Dedifferentiated amniotic fluid mesenchymal stem cell (primary cell): ENCODE measurements at regions not wholly inside any gene's neighbourhood (a gene's known extent, or its start where the extent isn't known, plus 50 kb on each side); places are given as distances from the start of the nearest gene placed in this dataset.
A peak's percentile ranks its signal among the peaks of the same experiment; 100 is the strongest.
"Not testable (repeated sequence)": the region's sequence is repeated elsewhere in the genome, so short reads cannot be mapped to it uniquely, and the experiment has no call there.

ENCODE experiments used
- DNase-seq: peaks from one replicate; pipeline ENCODE4 v3.0.0-alpha.2; 2016; ENCODE audit errors: extremely low spot score

DNA sequence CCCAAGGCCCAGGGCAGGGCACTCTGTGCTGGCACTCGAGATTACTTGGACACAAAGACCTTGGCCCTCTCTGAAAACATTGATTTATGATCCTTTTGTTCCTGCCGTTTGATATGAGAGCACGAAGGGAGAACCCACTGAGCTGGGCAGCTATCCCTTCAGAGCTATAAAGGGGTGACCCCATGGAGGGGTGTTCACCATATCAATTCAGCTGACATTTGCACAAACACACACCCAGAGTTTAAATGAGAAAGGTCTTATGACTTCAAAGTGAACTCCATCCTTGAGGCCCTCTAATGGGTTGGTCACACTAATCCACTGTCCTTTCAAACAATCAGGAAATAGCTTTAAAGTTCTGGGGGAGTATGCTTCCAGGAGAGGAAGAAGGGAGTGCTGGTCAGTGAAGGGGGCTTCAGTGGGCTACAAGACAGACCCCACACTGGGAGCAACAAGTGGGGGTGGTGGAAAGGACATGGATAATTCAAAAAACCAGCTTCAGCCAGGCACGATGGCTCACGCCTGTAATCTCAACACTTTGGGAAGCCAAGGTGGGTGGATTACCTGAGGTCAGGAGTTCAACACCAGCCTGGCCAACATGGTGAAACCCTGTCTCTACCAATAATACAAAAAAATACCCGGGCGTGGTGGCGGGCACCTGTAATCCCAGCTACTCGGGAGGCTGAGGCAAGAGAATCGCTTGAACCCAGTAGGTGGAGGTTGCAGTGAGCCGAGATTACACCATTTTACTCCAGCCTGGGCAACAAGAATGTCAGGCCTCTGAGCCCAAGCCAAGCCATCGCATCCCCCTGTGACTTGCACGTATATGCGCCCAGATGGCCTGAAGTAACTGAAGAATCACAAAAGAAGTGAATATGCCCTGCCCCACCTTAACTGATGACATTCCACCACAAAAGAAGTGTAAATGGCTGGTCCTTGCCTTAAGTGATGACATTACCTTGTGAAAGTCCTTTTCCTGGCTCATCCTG lies 97.1 kb upstream of the RAB4A start:
- not testable (repeated sequence) for DNase-seq

DNA sequence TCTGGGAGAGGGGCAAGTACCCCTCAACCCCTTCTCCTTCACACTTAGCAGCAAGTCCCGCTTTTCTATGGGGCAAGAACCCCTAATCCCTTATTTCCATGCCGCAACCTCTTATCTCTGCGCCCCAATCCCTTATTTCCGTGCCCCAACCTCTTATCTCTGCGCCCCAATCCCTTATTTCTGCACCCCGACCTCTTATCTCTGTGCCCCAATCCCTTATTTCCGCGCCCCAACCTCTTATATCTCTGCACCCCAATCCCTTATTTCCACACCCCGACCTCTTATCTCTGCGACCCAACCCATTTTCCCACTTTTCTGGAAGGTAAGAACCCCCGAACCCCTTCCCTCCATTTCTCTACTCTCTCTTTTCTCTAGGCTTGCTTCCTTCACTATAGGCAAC lies 95.6 kb upstream of the RAB4A start:
- DNase-seq, result not testable (repeated sequence)

DNA sequence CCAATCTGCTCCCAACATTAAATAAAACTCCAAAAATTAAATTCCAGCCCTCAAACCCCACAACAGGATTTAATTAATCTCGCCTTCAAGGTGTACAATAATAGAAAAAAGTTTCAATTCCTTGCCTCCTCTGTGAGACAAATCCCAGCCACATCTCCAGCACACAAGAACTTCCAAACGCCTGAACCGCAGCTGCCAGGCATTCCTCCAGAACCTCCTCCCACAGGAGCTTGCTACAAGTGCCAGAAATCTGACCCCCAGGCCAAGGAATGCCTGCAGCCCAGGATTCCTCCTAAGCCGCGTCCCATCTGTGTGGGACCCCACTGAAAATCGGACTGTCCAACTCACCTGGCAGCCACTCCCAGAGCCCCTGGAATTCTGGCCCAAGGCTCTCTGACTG lies 94.5 kb upstream of the RAB4A start:
- DNase-seq, result not testable (repeated sequence)

DNA sequence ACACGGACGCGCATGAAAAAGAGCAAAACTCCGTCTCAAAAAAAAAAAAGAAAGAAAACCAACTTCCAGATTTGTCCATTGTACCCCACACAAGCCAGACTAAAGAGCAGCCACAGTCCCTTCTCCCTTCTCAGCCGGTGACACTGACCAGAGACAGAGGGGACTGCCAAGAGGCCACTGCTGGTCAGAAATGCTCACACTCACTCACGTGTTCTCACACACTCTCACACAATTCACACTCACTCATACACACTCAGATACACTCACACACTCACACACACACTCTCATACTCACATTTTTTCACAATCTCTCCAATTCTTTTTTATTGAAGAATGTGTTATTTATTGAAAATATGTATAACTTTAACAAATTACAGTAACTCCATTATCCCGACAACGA lies 90.8 kb upstream of the RAB4A start:
- no peak for DNase-seq

DNA sequence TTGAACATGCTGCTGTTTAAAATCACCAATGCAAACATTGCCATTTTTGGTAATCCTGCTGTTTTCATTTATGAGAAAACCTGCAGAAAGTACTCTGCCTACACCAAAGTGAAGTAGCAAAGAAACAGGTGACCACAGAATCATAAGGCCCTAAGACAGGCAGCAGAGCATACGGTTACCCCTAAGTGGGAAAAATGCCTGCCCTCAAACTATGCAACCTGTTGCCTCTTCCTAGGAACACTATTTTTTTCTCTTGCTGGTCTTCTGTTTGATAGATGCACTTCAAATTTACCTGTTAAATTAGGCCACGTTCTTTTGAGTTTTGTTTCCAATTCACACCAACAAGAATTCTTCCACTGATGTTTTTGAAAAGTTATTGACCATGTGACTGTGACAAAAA lies 89.5 kb upstream of the RAB4A start:
- DNase-seq, result no peak

DNA sequence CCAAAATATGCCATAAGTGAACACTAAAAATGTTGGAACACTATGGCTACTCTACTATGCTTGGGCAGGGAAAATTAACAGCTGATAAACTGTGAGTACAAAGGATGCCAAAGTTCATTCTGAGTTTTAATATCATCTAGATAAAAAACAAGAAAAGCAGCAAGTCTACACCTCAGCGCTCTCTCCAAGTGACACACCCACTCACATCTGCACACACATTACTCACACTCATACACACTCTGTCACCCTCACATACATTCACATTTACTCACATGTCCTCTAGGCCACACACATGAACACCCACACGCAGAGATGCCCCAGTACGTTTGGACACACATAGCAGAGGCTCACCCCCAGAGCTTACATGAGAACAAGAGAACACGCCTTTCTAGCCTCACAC lies 87.3 kb upstream of the RAB4A start:
- no peak for DNase-seq

DNA sequence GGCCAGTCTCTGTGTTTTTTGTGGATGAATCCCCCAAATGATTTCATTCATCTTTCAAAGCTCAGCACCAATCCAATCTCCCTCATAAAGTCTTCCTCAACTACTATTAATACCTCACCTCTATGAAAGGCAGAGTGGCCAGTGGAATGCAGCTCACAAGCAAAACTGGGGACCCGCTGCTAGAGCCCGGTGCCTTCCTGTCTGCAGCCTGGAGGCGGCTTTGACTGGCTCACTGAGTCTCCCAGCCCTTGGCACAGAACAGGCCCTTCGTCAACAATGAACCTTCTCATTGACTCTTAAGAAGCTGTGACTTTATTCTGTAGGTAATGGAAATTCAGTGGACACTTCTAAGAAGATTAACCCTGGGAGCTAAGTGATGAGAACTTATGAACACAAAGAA lies 86.8 kb upstream of the RAB4A start:
- DNase-seq, result no peak

DNA sequence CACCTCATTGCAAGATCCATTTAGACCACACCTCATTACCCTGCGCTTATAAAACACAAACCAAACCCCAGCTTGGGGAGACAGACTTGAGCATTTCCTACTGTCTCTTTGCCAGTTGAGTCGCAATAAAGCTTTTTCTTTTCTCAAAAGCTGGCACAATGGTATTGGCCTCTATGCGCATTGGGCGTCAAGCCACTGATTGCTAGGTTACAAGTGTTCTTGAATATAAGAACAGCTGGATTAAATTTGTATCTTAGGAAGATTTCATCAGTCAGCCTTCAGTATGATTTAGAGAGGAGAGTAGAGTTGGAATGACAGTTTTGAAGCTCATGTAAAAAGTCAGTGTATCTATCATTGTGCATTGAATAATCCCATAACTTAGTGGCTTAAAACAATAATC lies 84.9 kb upstream of the RAB4A start:
- no peak for DNase-seq

DNA sequence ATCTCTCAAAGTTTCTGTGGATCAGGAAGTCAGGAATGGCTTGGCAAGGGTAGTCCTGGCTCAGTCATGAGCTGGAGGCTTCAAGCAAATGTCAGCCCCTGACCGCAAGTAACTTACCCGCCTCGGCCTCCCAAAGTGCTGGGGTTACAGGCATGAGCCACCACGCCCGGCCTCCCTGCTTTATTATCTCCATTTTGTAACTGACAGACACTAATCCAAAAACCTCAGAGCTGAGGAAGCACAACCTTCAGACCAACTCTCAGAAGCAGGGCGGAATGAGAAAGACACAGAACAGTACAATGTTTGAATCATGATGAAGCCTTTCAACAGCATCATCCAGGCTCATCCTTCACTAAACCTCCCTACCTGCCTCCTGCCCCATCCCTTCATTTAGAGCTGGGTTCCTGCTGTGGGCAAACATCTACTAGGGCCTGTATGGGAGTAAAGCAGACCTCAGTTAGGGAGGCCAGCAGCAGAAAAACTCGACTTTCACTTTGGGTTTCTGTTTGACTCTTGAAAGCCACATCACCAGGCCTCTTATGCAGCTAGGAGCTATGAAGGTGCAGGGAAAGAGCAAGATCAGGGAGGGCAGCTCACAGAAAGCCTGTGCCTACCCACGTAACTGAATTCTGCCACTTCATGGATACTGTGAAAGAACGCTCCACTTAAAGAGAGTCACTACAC lies 84.4 kb upstream of the RAB4A start:
- DNase-seq, result no peak

DNA sequence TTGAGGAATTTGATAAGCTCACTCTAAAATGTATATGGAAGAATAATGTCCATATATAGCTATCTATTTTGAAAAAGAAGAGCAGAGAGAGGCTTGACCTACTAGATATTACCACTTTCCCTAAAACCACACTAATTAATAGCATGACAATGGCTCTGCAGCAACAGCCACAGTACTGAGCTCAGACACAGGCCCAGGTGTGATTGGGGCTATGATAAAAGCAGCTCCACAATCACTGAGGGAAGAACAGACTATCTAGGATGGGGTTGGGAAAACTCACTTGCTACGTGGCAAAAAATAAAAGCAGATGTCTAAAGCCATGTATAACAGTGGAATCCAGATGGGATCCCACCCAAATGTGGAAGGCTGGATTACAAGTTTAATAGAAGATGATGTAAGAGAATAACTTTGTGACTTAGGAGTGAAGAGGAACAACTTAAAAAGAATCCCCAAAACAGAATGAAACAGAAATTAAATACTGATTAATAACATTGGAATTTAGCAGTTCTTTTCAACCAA lies 80.8 kb upstream of the RAB4A start:
- no peak for DNase-seq

DNA sequence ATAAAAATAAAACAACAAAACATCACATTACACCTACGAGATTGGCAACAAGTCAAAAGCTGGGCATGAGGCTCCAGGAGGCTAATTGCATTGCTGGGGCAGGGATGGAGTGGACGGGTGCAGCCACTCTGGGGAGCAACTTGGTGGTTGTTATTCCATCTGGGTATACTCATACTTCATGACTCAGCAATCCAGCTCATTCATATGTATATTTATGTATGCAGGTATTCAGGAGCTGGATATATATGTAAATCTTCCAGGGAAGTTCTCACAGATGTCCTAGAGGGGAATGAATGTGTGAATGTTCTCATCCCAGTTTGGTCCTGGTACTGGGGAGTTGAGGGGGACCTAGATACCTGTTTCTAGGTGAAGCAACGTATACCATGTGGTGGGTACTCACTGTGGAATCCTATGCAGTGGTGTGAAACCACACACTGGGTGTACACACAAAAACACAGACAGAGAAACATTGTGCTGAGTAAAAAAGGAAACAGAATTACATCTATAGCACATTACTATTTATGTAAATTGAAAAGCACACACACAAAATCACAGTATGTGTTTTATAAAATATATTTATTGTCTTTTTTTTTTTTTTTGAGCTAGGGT lies 79.7 kb upstream of the RAB4A start:
- no peak for DNase-seq

DNA sequence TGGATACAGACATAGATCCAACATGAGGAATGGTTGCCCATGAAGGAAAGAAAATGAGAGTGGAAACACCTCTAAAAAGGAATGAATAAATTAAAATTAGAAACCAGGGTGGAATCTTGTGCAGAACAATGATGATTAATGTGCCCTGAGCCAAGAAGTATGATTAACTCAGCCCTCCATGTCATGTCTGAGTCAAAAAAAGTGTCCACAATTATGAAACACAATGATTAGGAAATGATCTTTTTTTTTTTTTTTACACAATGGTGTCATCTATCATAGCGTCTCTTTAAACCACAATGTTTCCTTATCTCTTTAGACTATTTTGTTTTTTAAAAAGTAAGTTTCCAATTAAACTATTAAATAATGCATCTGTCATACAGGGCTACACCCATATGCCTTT lies 78.9 kb upstream of the RAB4A start:
- DNase-seq, result no peak

DNA sequence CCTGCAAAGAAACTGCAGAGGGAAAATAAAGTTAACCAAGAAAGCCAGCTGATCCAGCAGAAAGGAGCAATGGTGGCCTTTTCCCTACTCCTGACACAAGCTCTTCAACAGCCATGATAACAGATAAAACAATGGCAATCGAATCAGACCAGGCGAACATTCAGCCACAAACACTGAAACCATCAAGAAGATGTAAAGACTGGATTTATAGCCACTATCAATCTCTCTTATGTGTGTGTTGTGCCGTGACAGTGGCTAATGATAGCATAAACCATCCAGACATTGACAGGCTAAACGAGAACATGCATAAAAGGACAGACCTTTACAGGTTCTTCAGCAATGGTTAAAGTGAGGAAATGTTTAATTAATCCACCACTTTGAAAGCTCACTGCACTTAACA lies 78.1 kb upstream of the RAB4A start:
- no peak for DNase-seq

DNA sequence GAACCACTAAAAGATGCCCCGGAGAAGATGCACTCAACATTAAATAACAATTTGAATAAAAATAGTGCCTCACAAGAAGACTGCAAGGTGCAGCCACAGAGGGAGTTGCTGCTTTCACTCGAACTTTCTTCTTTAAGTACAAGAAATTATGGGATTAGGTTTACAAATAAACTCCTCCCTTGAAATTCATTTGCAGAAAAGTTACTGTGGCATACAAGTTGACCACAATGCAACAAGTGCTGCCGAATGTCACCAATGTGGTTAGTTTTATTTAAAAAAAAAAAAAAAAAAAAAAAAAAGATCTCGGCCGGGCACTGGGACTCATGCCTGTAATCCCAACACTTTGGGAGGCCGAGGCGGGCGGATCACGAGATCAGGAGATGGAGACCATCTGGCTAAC lies 76.8 kb upstream of the RAB4A start:
- DNase-seq, result no peak

DNA sequence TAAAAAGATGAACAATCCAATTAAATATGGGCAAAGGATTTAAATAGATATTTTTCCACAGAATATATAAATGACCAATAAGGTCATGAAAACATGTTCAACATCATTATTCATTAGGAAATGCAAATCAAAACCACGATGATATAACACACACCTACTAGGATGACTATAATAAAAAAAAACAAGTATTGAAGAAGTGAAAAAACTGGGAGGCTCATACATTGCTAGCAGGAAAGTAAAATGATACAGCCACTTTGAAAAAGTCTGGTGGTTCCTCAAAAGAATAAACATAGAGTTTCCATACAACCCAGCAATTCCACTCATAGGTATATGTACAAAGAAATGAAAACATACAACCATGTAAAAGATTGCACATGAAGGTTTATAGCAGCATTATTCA lies 75.7 kb upstream of the RAB4A start:
- no peak for DNase-seq

DNA sequence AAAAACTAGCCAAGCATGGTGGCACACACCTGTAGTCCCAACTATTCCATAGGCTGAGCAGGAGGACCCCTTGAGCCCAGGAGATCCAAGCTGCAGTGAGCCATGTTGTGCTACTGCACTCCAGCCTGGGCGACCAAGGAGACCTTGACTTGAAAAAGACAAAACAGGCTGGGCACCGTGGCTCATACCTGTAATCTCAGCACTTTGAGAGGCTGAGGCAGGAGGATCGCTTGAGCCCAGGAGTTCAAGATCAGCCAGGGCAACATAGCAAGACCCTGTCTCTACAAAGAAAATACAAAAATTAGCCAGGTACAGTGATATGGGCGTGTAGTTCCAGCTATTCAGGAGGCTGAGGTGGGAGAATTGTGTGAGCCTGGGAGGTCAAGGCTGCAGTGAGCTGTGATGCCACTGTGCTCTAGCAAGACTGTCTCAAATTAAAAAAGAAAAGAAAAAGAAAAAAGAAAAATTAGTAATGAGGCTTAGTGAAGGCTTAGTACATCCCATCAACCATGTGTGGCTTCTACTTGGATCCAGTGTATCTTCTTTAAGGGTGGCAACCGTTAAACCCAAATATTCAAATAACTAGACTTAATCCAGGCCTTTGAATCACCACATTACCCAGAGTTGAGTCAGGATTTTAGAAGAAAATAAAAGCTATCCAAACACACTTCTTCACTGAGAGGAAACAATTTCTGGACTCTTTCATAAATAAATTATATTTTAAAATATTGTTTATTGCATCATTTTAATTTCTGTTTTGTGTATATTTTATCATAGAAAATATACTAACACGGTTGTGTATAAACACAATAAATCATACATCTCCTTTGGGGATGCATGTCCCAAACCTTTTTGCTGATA lies 74.3 kb upstream of the RAB4A start:
- peak; percentile 41 for DNase-seq

DNA sequence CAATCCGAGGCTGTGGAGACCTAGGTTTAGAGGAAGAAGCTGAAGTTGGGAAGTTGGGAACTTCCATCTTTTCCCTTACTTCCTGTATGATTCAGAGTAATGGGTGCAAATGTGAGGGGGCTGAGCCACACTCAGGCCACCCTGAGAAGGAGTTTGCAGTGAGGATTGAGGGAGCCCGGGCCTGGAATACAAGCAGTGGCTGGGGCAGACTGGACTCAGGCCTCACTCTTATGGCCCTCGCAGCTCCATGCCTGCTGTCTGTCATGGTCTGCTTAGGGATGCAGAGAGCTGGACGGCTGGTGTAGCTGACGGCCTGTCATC lies 73.7 kb upstream of the RAB4A start:
- no peak for DNase-seq

DNA sequence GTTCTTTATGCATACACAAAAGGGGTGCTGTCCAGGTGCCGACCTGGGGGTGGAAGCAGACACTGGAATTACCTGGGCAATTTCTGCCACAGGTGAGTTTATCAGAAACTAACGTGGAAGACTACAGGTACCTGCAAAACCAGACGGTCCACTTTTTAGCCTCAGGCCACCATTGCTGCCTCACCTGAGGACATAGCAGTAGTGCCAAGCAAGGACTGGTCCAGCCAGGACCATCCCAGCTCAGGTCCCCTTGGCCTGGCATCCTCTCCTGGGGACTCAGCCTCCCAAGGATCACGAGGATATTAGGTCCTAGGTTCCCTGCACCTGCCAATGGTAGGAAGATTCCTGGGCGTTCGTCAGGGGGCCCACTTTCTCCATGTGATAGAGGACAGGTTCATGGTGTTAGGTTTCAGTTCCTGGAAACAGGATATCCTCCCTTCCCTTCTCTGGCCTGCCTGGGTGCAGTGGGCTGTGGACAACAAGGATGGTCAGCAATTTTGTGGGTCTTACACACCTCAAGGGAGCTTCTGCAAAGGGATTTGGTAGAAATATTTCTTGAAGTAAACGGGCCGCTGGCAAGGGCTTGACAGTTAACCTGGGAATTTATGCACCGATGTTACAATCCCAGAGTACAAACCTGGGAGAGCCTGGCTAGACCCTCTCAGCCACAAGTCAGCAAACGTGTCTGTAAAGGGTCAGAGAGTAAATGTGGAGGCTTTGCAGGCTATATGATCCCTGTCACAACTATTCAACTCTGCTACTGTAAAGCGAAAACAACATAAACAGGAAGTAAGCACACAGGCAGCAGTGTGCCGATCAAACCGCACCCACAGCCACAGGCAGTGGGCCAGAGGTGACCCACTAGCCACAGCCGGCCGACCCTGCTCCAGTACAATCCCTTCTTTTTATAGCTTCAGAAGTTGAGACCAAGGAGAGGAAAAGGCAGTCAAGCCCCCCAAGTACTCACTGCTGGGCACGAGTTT lies 71.4 kb upstream of the RAB4A start:
- DNase-seq, result no peak

DNA sequence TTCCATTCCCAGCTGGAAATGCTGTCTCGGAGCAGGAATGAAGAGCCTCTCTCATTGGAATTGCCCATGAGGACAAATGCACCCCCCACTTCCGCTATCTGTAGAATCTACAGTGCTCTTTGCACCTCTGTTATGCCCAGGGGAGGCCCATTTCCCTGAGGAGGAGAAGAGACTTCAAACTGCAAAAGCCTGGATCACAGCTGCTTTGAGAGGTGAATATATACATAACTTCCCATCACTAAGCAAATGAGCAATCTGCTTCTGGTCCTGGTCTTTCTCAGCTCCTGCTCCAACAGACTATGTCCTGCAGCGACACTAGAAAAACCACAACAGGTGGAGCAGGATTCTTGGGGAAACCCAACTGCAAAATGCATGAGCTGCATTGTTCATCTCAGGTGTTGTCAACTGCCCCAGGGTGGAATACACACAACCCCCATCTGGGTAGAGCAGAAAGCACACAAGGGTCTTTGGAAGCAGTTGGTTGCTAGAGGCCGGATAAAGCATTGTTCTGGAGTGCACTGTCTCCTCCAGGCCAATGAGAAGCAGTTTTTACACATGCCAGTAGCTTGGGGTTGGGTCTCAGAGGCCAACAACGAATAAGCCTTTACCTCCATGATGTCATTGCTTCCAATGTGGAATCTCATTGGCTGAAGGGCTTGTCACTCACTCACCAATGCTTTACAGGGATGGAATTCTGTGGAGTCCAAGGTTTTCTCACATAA lies 67.7 kb upstream of the RAB4A start:
- no peak for DNase-seq
